A549 (cell line): ENCODE measurements at regions not wholly inside any gene's neighbourhood (a gene's known extent, or its start where the extent isn't known, plus 50 kb on each side); places are given as distances from the start of the nearest gene placed in this dataset.

Experiments used
- CTCF ChIP-seq: fragments of >200 bp; sonication (Bioruptor Twin); formaldehyde crosslinking; IDR thresholded peaks from 3 replicates; pipeline ENCODE4 v1.5.1; 2016
- MAZ ChIP-seq: fragments of 150-350 bp; IDR thresholded peaks from 2 replicates; pipeline ENCODE4 v1.6.1; 2014; ENCODE audit warnings: antibody characterized with exemption, low read depth, low read length, borderline replicate concordance
- NR3C1 ChIP-seq: fragments of >200 bp; sonication (Bioruptor Twin); formaldehyde crosslinking; IDR thresholded peaks from 3 replicates; pipeline ENCODE4 v1.6.1; 2017
- POLR2A ChIP-seq: IDR thresholded peaks from 2 replicates; pipeline ENCODE4 v1.6.1; 2012; ENCODE audit warnings: mild to moderate bottlenecking, low read length
- RAD21 ChIP-seq, 2 experiments: fragments of >200 bp in 1 of 2; sonication (Bioruptor Twin) in 1 of 2; formaldehyde crosslinking in 1 of 2; IDR thresholded peaks in 1 of 2; conservative IDR thresholded peaks in 1 of 2; 2 replicates in 1 of 2; 3 replicates in 1 of 2; pipeline ENCODE4 v1.6.1; 2012 to 2018; ENCODE audit warnings: inconsistent platforms in 1 of 2
- RARB ChIP-seq: fragments of 250-450 bp; sonication (Bioruptor Pico); IDR thresholded peaks from 2 replicates; pipeline ENCODE4 v1.8.0; 2021; ENCODE audit warnings: mild to moderate bottlenecking, moderate library complexity
- RNF2 ChIP-seq: fragments of 200-600 bp; sonication (generic); IDR thresholded peaks from 2 replicates; pipeline ENCODE4 v1.6.1; 2016; ENCODE audit warnings: low read depth, mild to moderate bottlenecking, antibody characterized with exemption, moderate library complexity, borderline replicate concordance
- SMC3 ChIP-seq: fragments of >200 bp; sonication (Bioruptor Twin); formaldehyde crosslinking; IDR thresholded peaks from 3 replicates; pipeline ENCODE4 v1.6.1; 2018; ENCODE audit warnings: inconsistent platforms
- ZSCAN20 ChIP-seq: fragments of 250-450 bp; sonication (Bioruptor Pico); IDR thresholded peaks from 2 replicates; pipeline ENCODE4 v1.8.0; 2022; ENCODE audit warnings: mild to moderate bottlenecking, moderate library complexity
- TF ChIP-seq, protein P1 (sequence below): fragments of >200 bp; sonication (Bioruptor Twin); formaldehyde crosslinking; IDR thresholded peaks from 3 replicates; pipeline ENCODE4 v1.6.1; 2016
- TF ChIP-seq, protein P2 (sequence below): IDR thresholded peaks from 2 replicates; pipeline ENCODE4 v1.6.1; 2012
- TF ChIP-seq, protein P3 (sequence below): fragments of 200-600 bp; sonication (generic); IDR thresholded peaks from 2 replicates; pipeline ENCODE4 v1.6.1; 2016; ENCODE audit warnings: antibody characterized with exemption, mild to moderate bottlenecking, moderate library complexity

DNA sequence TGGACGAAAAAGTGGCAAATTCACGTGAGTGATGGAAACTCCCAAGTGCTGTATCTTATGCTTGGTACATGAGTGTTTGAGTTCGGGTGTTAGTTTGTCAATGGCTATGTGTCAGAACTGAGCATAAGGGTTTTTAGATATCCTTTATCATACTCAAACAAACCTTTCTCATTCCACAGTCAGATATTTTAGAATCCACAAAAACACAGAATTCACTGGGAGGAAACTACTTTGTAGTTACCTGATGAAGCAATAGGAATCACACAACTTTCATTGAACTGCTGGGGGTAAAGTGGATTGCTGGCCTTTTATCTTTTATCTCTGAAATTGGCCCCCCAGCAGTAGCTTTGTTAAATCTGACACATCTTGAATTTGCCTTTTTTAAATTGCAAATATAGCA lies 64.0 kb downstream of the DKK1 start:
- TF ChIP-seq CTCF (no peak), MAZ (no peak), SMC3 (no peak), NR3C1 (no peak), POLR2A (no peak), RARB (CRISPR knock-in tag) (no peak), RAD21 (conservative IDR thresholded peaks at IDR 0.05 in 1 of 2, IDR thresholded peaks at IDR 0.05 in 1 of 2) (no peak), ZSCAN20 (CRISPR knock-in tag) (no peak), RNF2 (no peak)
- TF ChIP-seq, protein P1, sequence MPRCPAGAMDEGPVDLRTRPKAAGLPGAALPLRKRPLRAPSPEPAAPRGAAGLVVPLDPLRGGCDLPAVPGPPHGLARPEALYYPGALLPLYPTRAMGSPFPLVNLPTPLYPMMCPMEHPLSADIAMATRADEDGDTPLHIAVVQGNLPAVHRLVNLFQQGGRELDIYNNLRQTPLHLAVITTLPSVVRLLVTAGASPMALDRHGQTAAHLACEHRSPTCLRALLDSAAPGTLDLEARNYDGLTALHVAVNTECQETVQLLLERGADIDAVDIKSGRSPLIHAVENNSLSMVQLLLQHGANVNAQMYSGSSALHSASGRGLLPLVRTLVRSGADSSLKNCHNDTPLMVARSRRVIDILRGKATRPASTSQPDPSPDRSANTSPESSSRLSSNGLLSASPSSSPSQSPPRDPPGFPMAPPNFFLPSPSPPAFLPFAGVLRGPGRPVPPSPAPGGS = no peak
- TF ChIP-seq, protein P2, sequence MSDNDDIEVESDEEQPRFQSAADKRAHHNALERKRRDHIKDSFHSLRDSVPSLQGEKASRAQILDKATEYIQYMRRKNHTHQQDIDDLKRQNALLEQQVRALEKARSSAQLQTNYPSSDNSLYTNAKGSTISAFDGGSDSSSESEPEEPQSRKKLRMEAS = no peak
- TF ChIP-seq, protein P3, sequence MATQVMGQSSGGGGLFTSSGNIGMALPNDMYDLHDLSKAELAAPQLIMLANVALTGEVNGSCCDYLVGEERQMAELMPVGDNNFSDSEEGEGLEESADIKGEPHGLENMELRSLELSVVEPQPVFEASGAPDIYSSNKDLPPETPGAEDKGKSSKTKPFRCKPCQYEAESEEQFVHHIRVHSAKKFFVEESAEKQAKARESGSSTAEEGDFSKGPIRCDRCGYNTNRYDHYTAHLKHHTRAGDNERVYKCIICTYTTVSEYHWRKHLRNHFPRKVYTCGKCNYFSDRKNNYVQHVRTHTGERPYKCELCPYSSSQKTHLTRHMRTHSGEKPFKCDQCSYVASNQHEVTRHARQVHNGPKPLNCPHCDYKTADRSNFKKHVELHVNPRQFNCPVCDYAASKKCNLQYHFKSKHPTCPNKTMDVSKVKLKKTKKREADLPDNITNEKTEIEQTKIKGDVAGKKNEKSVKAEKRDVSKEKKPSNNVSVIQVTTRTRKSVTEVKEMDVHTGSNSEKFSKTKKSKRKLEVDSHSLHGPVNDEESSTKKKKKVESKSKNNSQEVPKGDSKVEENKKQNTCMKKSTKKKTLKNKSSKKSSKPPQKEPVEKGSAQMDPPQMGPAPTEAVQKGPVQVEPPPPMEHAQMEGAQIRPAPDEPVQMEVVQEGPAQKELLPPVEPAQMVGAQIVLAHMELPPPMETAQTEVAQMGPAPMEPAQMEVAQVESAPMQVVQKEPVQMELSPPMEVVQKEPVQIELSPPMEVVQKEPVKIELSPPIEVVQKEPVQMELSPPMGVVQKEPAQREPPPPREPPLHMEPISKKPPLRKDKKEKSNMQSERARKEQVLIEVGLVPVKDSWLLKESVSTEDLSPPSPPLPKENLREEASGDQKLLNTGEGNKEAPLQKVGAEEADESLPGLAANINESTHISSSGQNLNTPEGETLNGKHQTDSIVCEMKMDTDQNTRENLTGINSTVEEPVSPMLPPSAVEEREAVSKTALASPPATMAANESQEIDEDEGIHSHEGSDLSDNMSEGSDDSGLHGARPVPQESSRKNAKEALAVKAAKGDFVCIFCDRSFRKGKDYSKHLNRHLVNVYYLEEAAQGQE = no peak
